ENCODE measurements at regions not wholly inside any gene's neighbourhood (a gene's known extent, or its start where the extent isn't known, plus 50 kb on each side); places are given as distances from the start of the nearest gene placed in this dataset.

- POLR2A ChIA-PET: no interaction called here
- Histone ChIP-seq H3K9me3 (replicated peaks; ENCODE audit: control insufficient read depth, insufficient read depth, low read length) (no peaks in the 10 kb centered on the region; the same call in 2 of the 3 replicates), H3K36me3 (ENCODE audit: control insufficient read depth in 2 of 2, insufficient read depth in 2 of 2, low read length in 1 of 2) (no peaks in the 10 kb centered on the region), H4K20me1 (ENCODE audit: control insufficient read depth, insufficient read depth) (no peaks in the 10 kb centered on the region), H3K79me2 (ENCODE audit: control insufficient read depth, insufficient read depth, low read length) (no peaks in the 10 kb centered on the region), H3K27me3 (replicated peaks in 1 of 2; ENCODE audit: control insufficient read depth in 2 of 2, insufficient read depth in 2 of 2, low read length in 1 of 2) (no peaks in the 10 kb centered on the region; a peak in 1 of 4 replicates), H3K4me3 (no peak overlapping the region), H3K4me1 (ENCODE audit: control insufficient read depth, insufficient read depth, low read length) (peaks cover 46% of the 10 kb centered on the region), H3K4me2 (ENCODE audit: control insufficient read depth, insufficient read depth) (no peak overlapping the region), H2AFZ (ENCODE audit: control insufficient read depth, low read depth, low read length) (no peak overlapping the region), H3K27ac (ENCODE audit: control insufficient read depth, insufficient read depth) (no peak overlapping the region), H3K9ac (ENCODE audit: control insufficient read depth, insufficient read depth, low read length) (no peak overlapping the region)
- RAD21 ChIA-PET (ENCODE audit: unreplicated experiment): interaction anchor here (1.0 kb wide), 1 partner anchor 70 kb away, joined by 3 read pairs; no protein-coding TSS in a partner anchor
- FAIRE-seq: no peak
- CTCF ChIA-PET: no interaction called here
- SMC1A ChIA-PET (ENCODE audit: uncharacterized antibody, unreplicated experiment): interaction anchor here (0.6 to 1.0 kb wide), 2 partner anchors 16 to 19 kb away, joined by 3 read pairs; no protein-coding TSS in a partner anchor
- no peak for TF ChIP-seq HDGF (IDR thresholded peaks at IDR 0.05)
- TF ChIP-seq ZBTB40 (IDR thresholded peaks at IDR 0.05; ENCODE audit: borderline replicate concordance): no peak
- no peak for TF ChIP-seq ASH2L (IDR thresholded peaks at IDR 0.05; ENCODE audit: borderline replicate concordance, low read depth)
- no peak for TF ChIP-seq HSF1 (IDR thresholded peaks at IDR 0.05; ENCODE audit: low read depth, low read length)
- TF ChIP-seq CREB1 (IDR thresholded peaks at IDR 0.05; ENCODE audit: low read depth): no peak
- no peak for TF ChIP-seq ESRRA (IDR thresholded peaks at IDR 0.05; ENCODE audit: low read length)
- no peak for TF ChIP-seq MEF2A (IDR thresholded peaks at IDR 0.05; ENCODE audit: insufficient read depth, low read depth, low read length)
- no peak for TF ChIP-seq BCL11A (IDR thresholded peaks at IDR 0.05; ENCODE audit: low read depth, low read length)
- TF ChIP-seq NBN (IDR thresholded peaks at IDR 0.05): no peak
- no peak for TF ChIP-seq SIN3A (IDR thresholded peaks at IDR 0.05; ENCODE audit: low read depth, low read length)
- no peak for TF ChIP-seq DPF2 (IDR thresholded peaks at IDR 0.05)
- no peak for TF ChIP-seq PKNOX1 (IDR thresholded peaks at IDR 0.05)
- TF ChIP-seq BRCA1 (IDR thresholded peaks at IDR 0.05; ENCODE audit: low read depth, low read length): no peak
- TF ChIP-seq RBBP5 (conservative IDR thresholded peaks at IDR 0.05): no peak
- TF ChIP-seq ATF3 (IDR thresholded peaks at IDR 0.05; ENCODE audit: borderline replicate concordance, extremely low read depth, low read depth, low read length): no peak
- TF ChIP-seq SPI1 (IDR thresholded peaks at IDR 0.05; ENCODE audit: borderline replicate concordance, insufficient read depth, low read depth, low read length): no peak
- no peak for TF ChIP-seq IKZF2 (IDR thresholded peaks at IDR 0.05)
- no peak for TF ChIP-seq SMAD5 (IDR thresholded peaks at IDR 0.05; ENCODE audit: low read depth)
- no peak for TF ChIP-seq IRF4 (IDR thresholded peaks at IDR 0.05; ENCODE audit: low read depth, low read length)
- no peak for ATAC-seq
- no peak for DNase-seq (ENCODE audit: low read depth, low spot score)
- no TSS peak for BruUV-seq (replicated peaks)
- in situ Hi-C loops (cut with MboI) (no loop called here), intact Hi-C loops (cut with micrococcal nuclease; ENCODE audit: unreplicated experiment) (loop anchor here (5.0 to 10.0 kb wide), 2 partner anchors 68 to 280 kb away; no protein-coding TSS in a partner anchor)
- WGBS (ENCODE audit: insufficient coverage, insufficient replicate concordance, low lambda C conversion rate, missing lambda C conversion rate): 0% methylated on average over 1 of the region's 1 CpG
Observed at GRCh38 chr2:133954636-133955035, 299.2 kb upstream of the MGAT5 start.

Data from GM12878 (cell line).